ENCODE measurements at regions not wholly inside any gene's neighbourhood (a gene's known extent, or its start where the extent isn't known, plus 50 kb on each side); places are given as distances from the start of the nearest gene placed in this dataset.

DNA sequence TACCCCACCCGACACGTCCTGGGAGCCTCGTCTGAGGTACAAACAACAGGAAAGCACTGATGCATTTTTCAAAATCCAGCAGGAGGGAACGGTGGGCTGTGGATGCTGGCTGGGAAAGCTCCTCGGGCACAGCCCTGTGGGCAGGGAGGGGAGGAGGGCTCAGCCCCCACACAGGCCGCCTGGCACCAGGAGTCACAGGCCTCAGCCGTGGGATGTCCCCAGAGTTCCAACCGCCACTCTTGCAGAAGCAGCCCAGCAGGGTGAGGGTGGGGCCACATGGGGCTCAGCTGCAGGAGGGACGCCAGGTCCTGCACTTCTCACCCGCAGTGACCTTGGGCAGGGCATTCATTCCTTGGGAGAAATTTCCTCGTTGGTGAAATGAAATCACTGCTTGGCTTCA lies 274.6 kb downstream of the BRD1 start:
- no peaks in the 10 kb centered on the region for H3K9me2 ChIP-seq (replicated peaks; ENCODE audit: insufficient read depth, low read length)
- no peak overlapping the region for H3K9ac ChIP-seq (ENCODE audit: low read length)
- H4K20me1 ChIP-seq (ENCODE audit: low read depth, low read length) = no peaks in the 10 kb centered on the region
- H3K27me3 ChIP-seq (ENCODE audit: low read length) = no peaks in the 10 kb centered on the region
- no peak overlapping the region for H3K4me3 ChIP-seq (ENCODE audit: insufficient read depth, low read length, poor library complexity, severe bottlenecking)
- no peak for TF ChIP-seq CTCF (IDR thresholded peaks at IDR 0.05; ENCODE audit: insufficient read depth, low read length, poor library complexity, severe bottlenecking)
- no peak for TF ChIP-seq EZH2phosphoT487 (conservative IDR thresholded peaks at IDR 0.05; ENCODE audit: low read length)
- H2AFZ ChIP-seq (ENCODE audit: low read depth, low read length, severe bottlenecking) = no peak overlapping the region
- H3K9me3 ChIP-seq (ENCODE audit: insufficient read depth, low read length) = no peaks in the 10 kb centered on the region
- H3F3A ChIP-seq (ENCODE audit: insufficient read depth) = no peaks in the 10 kb centered on the region
- no peaks in the 10 kb centered on the region for H3K79me2 ChIP-seq (ENCODE audit: insufficient read depth, low read length)
- no peak overlapping the region for H3K27ac ChIP-seq (ENCODE audit: low read depth, low read length)
- H3K4me2 ChIP-seq (ENCODE audit: low read depth, low read length, poor library complexity, severe bottlenecking) = no peak overlapping the region
- no peaks in the 10 kb centered on the region for H3K36me3 ChIP-seq (ENCODE audit: low read length)

DNA sequence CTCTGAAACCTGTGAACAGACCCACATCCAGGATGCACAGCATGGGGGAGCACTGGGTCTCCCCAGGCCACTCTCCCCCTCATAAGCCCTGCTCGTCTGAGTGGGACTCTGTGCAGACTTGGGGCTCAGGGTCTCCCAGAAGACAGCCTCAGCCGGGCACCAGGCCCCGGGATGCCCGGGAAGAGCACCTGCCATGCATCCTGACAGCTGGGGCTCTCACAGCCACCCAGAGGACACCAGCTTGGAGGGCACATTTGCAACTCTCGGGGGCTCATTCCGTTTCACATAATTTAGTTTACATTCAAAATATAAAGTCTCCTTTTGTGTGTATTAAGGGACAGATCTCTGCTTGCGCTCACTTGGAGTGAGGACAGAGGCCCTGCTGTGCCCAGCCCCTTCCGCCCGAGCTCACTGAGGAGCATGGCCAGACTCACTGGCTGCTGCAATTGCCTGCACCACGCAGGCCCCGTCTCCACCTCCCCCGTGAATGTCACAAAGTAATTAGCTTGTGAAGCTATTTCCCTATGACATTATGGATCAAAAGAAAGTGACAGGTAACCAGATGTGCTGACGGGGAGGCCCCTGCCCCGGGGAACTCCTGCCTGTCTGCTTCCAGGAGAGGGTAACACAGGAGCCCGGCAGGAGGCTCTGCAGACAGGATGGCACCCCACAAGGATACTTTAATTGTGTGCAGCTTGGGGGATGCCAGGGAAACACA lies 275.6 kb downstream of the BRD1 start:
- H3K27me3 ChIP-seq (ENCODE audit: low read length) = no peaks in the 10 kb centered on the region
- no peak overlapping the region for H2AFZ ChIP-seq (ENCODE audit: low read depth, low read length, severe bottlenecking)
- H3K9me2 ChIP-seq (replicated peaks; ENCODE audit: insufficient read depth, low read length) = no peaks in the 10 kb centered on the region
- H3K4me3 ChIP-seq (ENCODE audit: insufficient read depth, low read length, poor library complexity, severe bottlenecking) = no peak overlapping the region
- H3K9ac ChIP-seq (ENCODE audit: low read length) = no peak overlapping the region
- H3K27ac ChIP-seq (ENCODE audit: low read depth, low read length) = no peak overlapping the region
- TF ChIP-seq EZH2phosphoT487 (conservative IDR thresholded peaks at IDR 0.05; ENCODE audit: low read length) = no peak
- TF ChIP-seq CTCF (IDR thresholded peaks at IDR 0.05; ENCODE audit: insufficient read depth, low read length, poor library complexity, severe bottlenecking) = no peak
- no peaks in the 10 kb centered on the region for H4K20me1 ChIP-seq (ENCODE audit: low read depth, low read length)
- H3K4me2 ChIP-seq (ENCODE audit: low read depth, low read length, poor library complexity, severe bottlenecking) = no peak overlapping the region
- H3K9me3 ChIP-seq (ENCODE audit: insufficient read depth, low read length) = no peaks in the 10 kb centered on the region
- H3K79me2 ChIP-seq (ENCODE audit: insufficient read depth, low read length) = no peaks in the 10 kb centered on the region
- no peaks in the 10 kb centered on the region for H3K36me3 ChIP-seq (ENCODE audit: low read length)
- no peaks in the 10 kb centered on the region for H3F3A ChIP-seq (ENCODE audit: insufficient read depth)

- Histone ChIP-seq H3K9ac (ENCODE audit: low read length) (no peak overlapping the region), H3K4me2 (ENCODE audit: low read depth, low read length, poor library complexity, severe bottlenecking) (no peak overlapping the region), H4K20me1 (ENCODE audit: low read depth, low read length) (no peaks in the 10 kb centered on the region), H3K4me3 (ENCODE audit: insufficient read depth, low read length, poor library complexity, severe bottlenecking) (no peak overlapping the region), H3K9me2 (replicated peaks; ENCODE audit: insufficient read depth, low read length) (no peaks in the 10 kb centered on the region), H3K27ac (ENCODE audit: low read depth, low read length) (no peak overlapping the region), H3K27me3 (ENCODE audit: low read length) (no peaks in the 10 kb centered on the region), H3K9me3 (ENCODE audit: insufficient read depth, low read length) (no peaks in the 10 kb centered on the region), H3K79me2 (ENCODE audit: insufficient read depth, low read length) (no peaks in the 10 kb centered on the region), H2AFZ (ENCODE audit: low read depth, low read length, severe bottlenecking) (no peak overlapping the region), H3F3A (ENCODE audit: insufficient read depth) (no peaks in the 10 kb centered on the region), H3K36me3 (ENCODE audit: low read length) (no peaks in the 10 kb centered on the region)
- TF ChIP-seq CTCF (IDR thresholded peaks at IDR 0.05; ENCODE audit: insufficient read depth, low read length, poor library complexity, severe bottlenecking) = no peak
- TF ChIP-seq EZH2phosphoT487 (conservative IDR thresholded peaks at IDR 0.05; ENCODE audit: low read length) = no peak
Observed at GRCh38 chr22:49551446-49551845, 276.2 kb downstream of the BRD1 start.
